Coronary artery (tissue), 2 donors: ENCODE measurements at regions not wholly inside any gene's neighbourhood (a gene's known extent, or its start where the extent isn't known, plus 50 kb on each side); places are given as distances from the start of the nearest gene placed in this dataset.
"Not testable (repeated sequence)": the region's sequence is repeated elsewhere in the genome, so short reads cannot be mapped to it uniquely, and the experiment has no call there.

Source experiments
- DNase-seq: peaks from one replicate; pipeline ENCODE4 v3.0.0-alpha.2; 2017; ENCODE audit warnings: low spot score
- H3K27ac ChIP-seq, 2 donors: fragments of 200-600 bp; sonication (generic); one replicate each; pipeline ENCODE4 v1.5.1; 2016 to 2019
- H3K4me3 ChIP-seq: fragments of 200-600 bp; sonication (generic); 2 replicates; pipeline ENCODE4 v1.5.1; 2016; ENCODE audit warnings: mild to moderate bottlenecking, moderate library complexity
- CTCF ChIP-seq: fragments of 200-600 bp; sonication (generic); IDR thresholded peaks from one replicate; pipeline ENCODE4 v1.5.1; 2019; ENCODE audit warnings: antibody characterized with exemption

GRCh38 chr16:6728381-6728780 is 604.3 kb upstream of the RBFOX1 start:
- Histone ChIP-seq H3K4me3 (no peak overlapping the region), H3K27ac (no peak overlapping the region)
- no peak for DNase-seq
- TF ChIP-seq CTCF, result no peak

DNA sequence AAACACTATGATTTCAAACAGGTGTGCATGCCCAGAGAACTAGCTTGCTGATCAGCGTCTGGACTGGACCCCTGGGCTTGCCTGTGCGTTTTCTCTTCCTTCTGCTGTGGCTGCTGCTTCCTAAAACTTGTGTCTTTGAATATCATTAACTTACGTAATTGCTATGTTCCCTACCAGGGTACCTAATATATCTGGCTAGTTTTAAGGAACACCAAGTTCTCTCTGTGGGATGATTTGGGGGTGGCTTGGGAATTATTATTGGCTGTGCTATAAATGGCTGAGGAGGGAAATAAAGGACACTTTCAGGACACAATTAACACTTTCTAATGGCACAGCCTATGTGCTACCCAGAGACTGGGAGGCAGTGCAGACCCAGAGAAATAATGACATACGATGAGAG is 606.0 kb upstream of the RBFOX1 start:
- no peak for TF ChIP-seq CTCF
- no peak for DNase-seq
- no peak overlapping the region for H3K4me3 ChIP-seq

DNA sequence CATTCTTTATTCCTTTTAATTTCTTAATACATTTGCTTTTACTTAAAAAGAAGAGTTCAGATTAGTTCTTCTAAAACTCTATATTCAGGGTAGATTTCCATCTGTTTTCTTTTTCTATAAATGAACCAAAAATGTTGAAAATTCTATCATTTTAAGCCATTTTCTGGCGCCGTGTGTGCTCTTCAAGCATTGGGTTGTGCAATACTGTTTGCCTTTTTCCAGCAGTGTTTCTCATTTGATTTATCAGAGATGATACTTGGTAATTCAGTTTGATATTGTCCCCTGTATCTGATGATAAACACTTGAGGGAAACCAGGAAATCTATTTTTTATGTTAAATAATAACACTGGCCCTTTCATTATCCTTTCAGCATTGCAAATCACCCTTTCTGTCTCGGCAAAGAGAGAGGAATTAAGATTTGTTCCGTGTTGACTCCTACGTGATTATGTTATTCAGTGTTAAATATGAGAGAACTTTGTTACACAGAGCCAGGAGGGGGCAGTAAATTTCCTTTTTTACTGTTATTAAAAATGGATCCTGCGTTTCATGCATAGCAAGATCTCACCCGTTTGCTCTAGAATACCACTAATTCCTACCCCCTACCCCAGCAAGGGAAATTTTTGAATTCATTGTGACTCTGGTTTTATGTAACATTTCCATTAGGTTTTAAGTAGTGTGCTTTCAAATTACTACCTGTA is 606.9 kb upstream of the RBFOX1 start:
- no peak for DNase-seq
- TF ChIP-seq CTCF, result no peak
- Histone ChIP-seq H3K4me3 (no peak overlapping the region), H3K27ac (no peak overlapping the region)

More for the DNA sequence above, 606.0 kb upstream of the RBFOX1 start:
- no peak overlapping the region for H3K27ac ChIP-seq

DNA sequence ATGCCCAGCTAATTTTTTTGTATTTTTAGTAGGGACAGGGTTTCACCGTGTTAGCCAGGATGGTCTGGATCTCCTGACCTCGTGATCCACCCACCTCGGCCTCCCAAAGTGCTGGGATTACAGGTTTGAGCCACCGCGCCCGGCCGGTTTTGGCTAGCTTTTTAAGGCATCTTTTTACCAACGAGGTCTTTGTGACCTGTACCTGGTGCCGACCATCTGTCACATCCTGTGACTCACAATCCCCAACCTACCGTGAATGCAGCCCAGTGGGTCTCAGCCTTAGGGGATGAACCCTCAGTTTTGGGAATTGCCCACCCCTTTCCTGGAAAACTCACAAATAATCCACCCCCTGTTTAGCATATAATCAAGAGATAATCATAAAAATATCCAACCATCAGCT is 607.4 kb upstream of the RBFOX1 start:
- not testable (repeated sequence) for DNase-seq, H3K27ac ChIP-seq, H3K4me3 ChIP-seq

DNA sequence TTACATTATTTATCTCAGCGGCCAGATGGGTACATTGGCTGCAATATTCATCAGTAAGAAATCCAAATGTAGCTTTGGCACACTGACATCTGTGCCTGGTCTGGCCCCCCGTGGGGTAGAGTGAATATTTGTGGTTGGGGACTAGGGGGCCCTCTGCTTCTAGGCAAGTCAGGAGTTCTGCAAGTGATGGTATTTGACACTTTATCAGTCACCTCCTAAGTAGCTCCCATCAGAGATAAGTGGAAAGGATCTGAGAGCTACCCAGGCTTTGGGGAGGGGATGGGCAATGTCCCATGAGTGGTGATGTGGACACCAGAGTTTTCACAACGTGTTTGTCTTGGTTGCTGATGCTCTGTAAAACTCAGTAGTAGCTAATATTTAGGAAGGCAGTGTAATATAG is 609.9 kb upstream of the RBFOX1 start:
- no peak overlapping the region for H3K27ac ChIP-seq
- no peak for TF ChIP-seq CTCF
- DNase-seq, result no peak

GRCh38 chr16:6714510-6714909 is 618.1 kb upstream of the RBFOX1 start:
- H3K27ac ChIP-seq, result no peak overlapping the region
- no peak overlapping the region for H3K4me3 ChIP-seq
- TF ChIP-seq CTCF, result no peak

More for the DNA sequence above, 609.9 kb upstream of the RBFOX1 start:
- no peak overlapping the region for H3K4me3 ChIP-seq

DNA sequence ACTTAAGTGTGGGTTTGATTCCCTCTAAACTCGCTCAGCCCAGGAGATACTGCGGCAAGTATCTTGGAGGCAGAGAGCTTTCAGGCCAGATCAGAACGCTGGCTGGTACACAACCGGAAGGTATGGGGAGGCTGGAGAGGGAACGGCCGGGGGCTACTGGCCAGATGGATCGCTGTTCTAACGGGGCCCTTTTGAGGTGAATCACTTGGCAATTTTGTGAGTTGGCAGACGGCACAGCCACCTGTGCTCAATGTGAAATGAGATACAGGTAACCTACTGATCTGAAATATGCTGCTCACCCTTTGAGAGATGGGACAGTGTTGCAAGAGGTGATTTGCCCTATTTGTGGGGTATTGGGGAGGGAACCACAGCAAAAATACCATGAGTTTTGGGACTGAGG is 622.9 kb upstream of the RBFOX1 start:
- no peak for TF ChIP-seq CTCF
- H3K4me3 ChIP-seq, result no peak overlapping the region
- no peak for DNase-seq
- H3K27ac ChIP-seq, result no peak overlapping the region

More at GRCh38 chr16:6714510-6714909, 618.1 kb upstream of the RBFOX1 start:
- DNase-seq, result no peak
